ENCODE measurements at regions not wholly inside any gene's neighbourhood (a gene's known extent, or its start where the extent isn't known, plus 50 kb on each side); places are given as distances from the start of the nearest gene placed in this dataset.

DNA sequence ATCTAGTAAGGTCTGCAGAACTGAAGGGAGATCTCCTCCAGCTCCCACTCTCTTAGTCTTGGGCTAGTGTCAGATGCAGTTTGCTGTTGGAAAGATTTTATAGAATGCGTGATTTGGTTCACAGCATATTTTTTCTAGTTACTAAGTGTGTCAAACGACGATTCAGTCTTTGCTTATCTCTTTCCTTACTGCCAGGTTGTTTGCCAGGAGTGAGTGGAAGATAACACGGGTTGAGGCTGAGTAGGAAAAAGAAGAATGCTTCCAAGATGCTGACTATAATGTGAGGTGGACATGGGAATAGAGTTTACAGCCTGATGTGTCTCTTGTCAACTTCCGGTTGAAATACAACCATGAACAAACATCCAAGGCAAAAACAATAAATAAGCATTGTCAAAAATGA is 141.4 kb downstream of the GDAP2 start:
- no peak overlapping the region for H3K4me3 ChIP-seq
- H3K79me2 ChIP-seq (ENCODE audit: control insufficient read depth, insufficient read depth, low read length): no peaks in the 10 kb centered on the region
- no peak overlapping the region for H3K27ac ChIP-seq (ENCODE audit: extremely low read depth, low read depth, low read length)
- ChIA-PET POLR2A (no interaction called here), CTCF (ENCODE audit: low intra/inter-chr PET ratio) (no interaction called here)
- no peak for FAIRE-seq
- no peak overlapping the region for H3K4me2 ChIP-seq (ENCODE audit: insufficient read depth, low read length)
- H3K9me1 ChIP-seq (ENCODE audit: control insufficient read depth, insufficient read depth, low read length): no peaks in the 10 kb centered on the region
- H3K27me3 ChIP-seq (ENCODE audit: control insufficient read depth in 2 of 2, insufficient read depth in 2 of 2, low read length in 2 of 2): no peaks in the 10 kb centered on the region; a peak in 2 of 5 replicates
- H3K4me1 ChIP-seq (replicated peaks in 1 of 2; ENCODE audit: control insufficient read depth in 2 of 2, insufficient read depth in 2 of 2, low read length in 2 of 2): no peaks in the 10 kb centered on the region
- no peaks in the 10 kb centered on the region for H3K36me3 ChIP-seq (ENCODE audit: control insufficient read depth, insufficient read depth, low read length)
- no peaks in the 10 kb centered on the region for H4K20me1 ChIP-seq (replicated peaks; ENCODE audit: control insufficient read depth, insufficient read depth, low read length)
- H3K9ac ChIP-seq (ENCODE audit: insufficient read depth in 1 of 2, low read depth in 2 of 2, low read length in 2 of 2): no peak overlapping the region
- BruUV-seq (replicated peaks): no TSS peak
- WGBS (ENCODE audit: insufficient coverage, low coverage, missing lambda C conversion rate): 0% methylated on average over 5 of the region's 5 CpGs
- intact Hi-C loops (cut with micrococcal nuclease) (no loop called here), in situ Hi-C loops (cut with MboI) (no loop called here)
- DNase-seq (ENCODE audit: extremely low read depth in 1 of 4, low spot score in 3 of 4): no peak
- no peak for ATAC-seq
- no peak overlapping the region for H2AFZ ChIP-seq (ENCODE audit: low read depth, low read length)
- no peaks in the 10 kb centered on the region for H3K9me3 ChIP-seq (replicated peaks; ENCODE audit: control insufficient read depth, insufficient read depth, low read depth, low read length)
- TF ChIP-seq, protein P1, sequence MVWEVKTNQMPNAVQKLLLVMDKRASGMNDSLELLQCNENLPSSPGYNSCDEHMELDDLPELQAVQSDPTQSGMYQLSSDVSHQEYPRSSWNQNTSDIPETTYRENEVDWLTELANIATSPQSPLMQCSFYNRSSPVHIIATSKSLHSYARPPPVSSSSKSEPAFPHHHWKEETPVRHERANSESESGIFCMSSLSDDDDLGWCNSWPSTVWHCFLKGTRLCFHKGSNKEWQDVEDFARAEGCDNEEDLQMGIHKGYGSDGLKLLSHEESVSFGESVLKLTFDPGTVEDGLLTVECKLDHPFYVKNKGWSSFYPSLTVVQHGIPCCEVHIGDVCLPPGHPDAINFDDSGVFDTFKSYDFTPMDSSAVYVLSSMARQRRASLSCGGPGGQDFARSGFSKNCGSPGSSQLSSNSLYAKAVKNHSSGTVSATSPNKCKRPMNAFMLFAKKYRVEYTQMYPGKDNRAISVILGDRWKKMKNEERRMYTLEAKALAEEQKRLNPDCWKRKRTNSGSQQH (CRISPR knock-in tag; IDR thresholded peaks at IDR 0.05): no peak
- TF ChIP-seq POLR2B (IDR thresholded peaks at IDR 0.05; ENCODE audit: low read depth, partially characterized antibody) (no peak), ZC3H11A (IDR thresholded peaks at IDR 0.05; ENCODE audit: low read depth, low read length) (no peak), SRSF3 (IDR thresholded peaks at IDR 0.05; ENCODE audit: insufficient read depth, low read length) (no peak), NFIC (IDR thresholded peaks at IDR 0.05) (no peak), SREBF1 (IDR thresholded peaks at IDR 0.05; ENCODE audit: borderline replicate concordance, low read depth, low read length) (no peak), SMC3 (conservative IDR thresholded peaks at IDR 0.05; ENCODE audit: insufficient read depth, low read depth, low read length) (no peak), ZSCAN29 (IDR thresholded peaks at IDR 0.05) (no peak), SIX5 (IDR thresholded peaks at IDR 0.05; ENCODE audit: borderline replicate concordance in 1 of 2, insufficient read depth in 1 of 2, low read depth in 1 of 2, low read length in 2 of 2) (no peak), NR2C2 (CRISPR knock-in tag; IDR thresholded peaks at IDR 0.05) (no peak), NR2C2 (tag; IDR thresholded peaks at IDR 0.05) (no peak), EP400 (IDR thresholded peaks at IDR 0.05) (no peak)
- TF ChIP-seq, protein P2, sequence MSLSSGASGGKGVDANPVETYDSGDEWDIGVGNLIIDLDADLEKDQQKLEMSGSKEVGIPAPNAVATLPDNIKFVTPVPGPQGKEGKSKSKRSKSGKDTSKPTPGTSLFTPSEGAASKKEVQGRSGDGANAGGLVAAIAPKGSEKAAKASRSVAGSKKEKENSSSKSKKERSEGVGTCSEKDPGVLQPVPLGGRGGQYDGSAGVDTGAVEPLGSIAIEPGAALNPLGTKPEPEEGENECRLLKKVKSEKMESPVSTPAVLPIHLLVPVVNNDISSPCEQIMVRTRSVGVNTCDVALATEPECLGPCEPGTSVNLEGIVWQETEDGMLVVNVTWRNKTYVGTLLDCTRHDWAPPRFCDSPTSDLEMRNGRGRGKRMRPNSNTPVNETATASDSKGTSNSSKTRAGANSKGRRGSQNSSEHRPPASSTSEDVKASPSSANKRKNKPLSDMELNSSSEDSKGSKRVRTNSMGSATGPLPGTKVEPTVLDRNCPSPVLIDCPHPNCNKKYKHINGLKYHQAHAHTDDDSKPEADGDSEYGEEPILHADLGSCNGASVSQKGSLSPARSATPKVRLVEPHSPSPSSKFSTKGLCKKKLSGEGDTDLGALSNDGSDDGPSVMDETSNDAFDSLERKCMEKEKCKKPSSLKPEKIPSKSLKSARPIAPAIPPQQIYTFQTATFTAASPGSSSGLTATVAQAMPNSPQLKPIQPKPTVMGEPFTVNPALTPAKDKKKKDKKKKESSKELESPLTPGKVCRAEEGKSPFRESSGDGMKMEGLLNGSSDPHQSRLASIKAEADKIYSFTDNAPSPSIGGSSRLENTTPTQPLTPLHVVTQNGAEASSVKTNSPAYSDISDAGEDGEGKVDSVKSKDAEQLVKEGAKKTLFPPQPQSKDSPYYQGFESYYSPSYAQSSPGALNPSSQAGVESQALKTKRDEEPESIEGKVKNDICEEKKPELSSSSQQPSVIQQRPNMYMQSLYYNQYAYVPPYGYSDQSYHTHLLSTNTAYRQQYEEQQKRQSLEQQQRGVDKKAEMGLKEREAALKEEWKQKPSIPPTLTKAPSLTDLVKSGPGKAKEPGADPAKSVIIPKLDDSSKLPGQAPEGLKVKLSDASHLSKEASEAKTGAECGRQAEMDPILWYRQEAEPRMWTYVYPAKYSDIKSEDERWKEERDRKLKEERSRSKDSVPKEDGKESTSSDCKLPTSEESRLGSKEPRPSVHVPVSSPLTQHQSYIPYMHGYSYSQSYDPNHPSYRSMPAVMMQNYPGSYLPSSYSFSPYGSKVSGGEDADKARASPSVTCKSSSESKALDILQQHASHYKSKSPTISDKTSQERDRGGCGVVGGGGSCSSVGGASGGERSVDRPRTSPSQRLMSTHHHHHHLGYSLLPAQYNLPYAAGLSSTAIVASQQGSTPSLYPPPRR (CRISPR knock-in tag; IDR thresholded peaks at IDR 0.05; ENCODE audit: borderline replicate concordance): no peak
- TF ChIP-seq, protein P3, sequence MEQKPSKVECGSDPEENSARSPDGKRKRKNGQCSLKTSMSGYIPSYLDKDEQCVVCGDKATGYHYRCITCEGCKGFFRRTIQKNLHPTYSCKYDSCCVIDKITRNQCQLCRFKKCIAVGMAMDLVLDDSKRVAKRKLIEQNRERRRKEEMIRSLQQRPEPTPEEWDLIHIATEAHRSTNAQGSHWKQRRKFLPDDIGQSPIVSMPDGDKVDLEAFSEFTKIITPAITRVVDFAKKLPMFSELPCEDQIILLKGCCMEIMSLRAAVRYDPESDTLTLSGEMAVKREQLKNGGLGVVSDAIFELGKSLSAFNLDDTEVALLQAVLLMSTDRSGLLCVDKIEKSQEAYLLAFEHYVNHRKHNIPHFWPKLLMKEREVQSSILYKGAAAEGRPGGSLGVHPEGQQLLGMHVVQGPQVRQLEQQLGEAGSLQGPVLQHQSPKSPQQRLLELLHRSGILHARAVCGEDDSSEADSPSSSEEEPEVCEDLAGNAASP (IDR thresholded peaks at IDR 0.05): no peak
- TF ChIP-seq, protein P4, sequence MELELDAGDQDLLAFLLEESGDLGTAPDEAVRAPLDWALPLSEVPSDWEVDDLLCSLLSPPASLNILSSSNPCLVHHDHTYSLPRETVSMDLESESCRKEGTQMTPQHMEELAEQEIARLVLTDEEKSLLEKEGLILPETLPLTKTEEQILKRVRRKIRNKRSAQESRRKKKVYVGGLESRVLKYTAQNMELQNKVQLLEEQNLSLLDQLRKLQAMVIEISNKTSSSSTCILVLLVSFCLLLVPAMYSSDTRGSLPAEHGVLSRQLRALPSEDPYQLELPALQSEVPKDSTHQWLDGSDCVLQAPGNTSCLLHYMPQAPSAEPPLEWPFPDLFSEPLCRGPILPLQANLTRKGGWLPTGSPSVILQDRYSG (tag; conservative IDR thresholded peaks at IDR 0.05; ENCODE audit: low read depth): no peak
